NCI-H510A treated with DMSO at 0.1 percent for 48 hours (cell line): ENCODE measurements at regions not wholly inside any gene's neighbourhood (a gene's known extent, or its start where the extent isn't known, plus 50 kb on each side); places are given as distances from the start of the nearest gene placed in this dataset.
A peak's percentile ranks its signal among the peaks of the same experiment; 100 is the strongest.
"Not testable (repeated sequence)": the region's sequence is repeated elsewhere in the genome, so short reads cannot be mapped to it uniquely, and the experiment has no call there.

Source experiments
- DNase-seq: peaks from one replicate; lab custom pipeline; 2025; lab: John Stamatoyannopoulos, UW

GRCh38 chr9:120338340-120338739, 241.6 kb downstream of the CDK5RAP2 start:
- DNase-seq = no peak

- no peak for DNase-seq
Observed at GRCh38 chr9:120337131-120337530, 242.8 kb downstream of the CDK5RAP2 start.

GRCh38 chr9:120336753-120337090, 243.2 kb downstream of the CDK5RAP2 start:
- no peak for DNase-seq

GRCh38 chr9:120336021-120336752, 243.8 kb downstream of the CDK5RAP2 start:
- no peak for DNase-seq

GRCh38 chr9:120331913-120332312, 248.1 kb downstream of the CDK5RAP2 start:
- no peak for DNase-seq

GRCh38 chr9:120330031-120330430, 249.9 kb downstream of the CDK5RAP2 start:
- no peak for DNase-seq

- no peak for DNase-seq
Observed at GRCh38 chr9:120327322-120327721, 252.6 kb downstream of the CDK5RAP2 start.

- DNase-seq = no peak
Observed at GRCh38 chr9:120326049-120326693, 253.8 kb downstream of the CDK5RAP2 start.

- peak; percentile 66 for DNase-seq
Observed at GRCh38 chr9:120324996-120325642, 254.8 kb downstream of the CDK5RAP2 start.

GRCh38 chr9:120324461-120324860, 255.5 kb downstream of the CDK5RAP2 start:
- no peak for DNase-seq

- DNase-seq = no peak
Observed at GRCh38 chr9:120323125-120323524, 256.8 kb downstream of the CDK5RAP2 start.

GRCh38 chr9:120319452-120319851, 260.5 kb downstream of the CDK5RAP2 start:
- DNase-seq = no peak

- DNase-seq = no peak
Observed at GRCh38 chr9:120315154-120315553, 264.8 kb downstream of the CDK5RAP2 start.

- DNase-seq = no peak
Observed at GRCh38 chr9:120312031-120312430, 267.9 kb downstream of the CDK5RAP2 start.

GRCh38 chr9:120310035-120310434, 269.9 kb downstream of the CDK5RAP2 start:
- DNase-seq = no peak

- DNase-seq = peak; percentile 61
Observed at GRCh38 chr9:120308495-120308894, 271.5 kb downstream of the CDK5RAP2 start.

GRCh38 chr9:120307599-120307998, 272.4 kb downstream of the CDK5RAP2 start:
- DNase-seq = no peak

GRCh38 chr9:120306561-120306960, 273.4 kb downstream of the CDK5RAP2 start:
- no peak for DNase-seq

GRCh38 chr9:120306088-120306487, 273.9 kb downstream of the CDK5RAP2 start:
- no peak for DNase-seq

- not testable (repeated sequence) for DNase-seq
Observed at GRCh38 chr9:120304896-120305295, 275.1 kb downstream of the CDK5RAP2 start.

GRCh38 chr9:120303519-120303918, 276.4 kb downstream of the CDK5RAP2 start:
- no peak for DNase-seq

- no peak for DNase-seq
Observed at GRCh38 chr9:120299785-120300184, 280.2 kb downstream of the CDK5RAP2 start.

- DNase-seq = no peak
Observed at GRCh38 chr9:120294003-120294402, 286.0 kb downstream of the CDK5RAP2 start.
